ENCODE measurements at regions not wholly inside any gene's neighbourhood (a gene's known extent, or its start where the extent isn't known, plus 50 kb on each side); places are given as distances from the start of the nearest gene placed in this dataset.

GRCh38 chr11:70931430-70931829, 320.9 kb downstream of the SHANK2 start (continued):
- no peak for TF ChIP-seq ELF1 (IDR thresholded peaks at IDR 0.05; ENCODE audit: borderline replicate concordance, low read depth)

GRCh38 chr11:70933981-70934583, 318.3 kb downstream of the SHANK2 start:
- no peak overlapping the region for H3K4me2 ChIP-seq (ENCODE audit: low read length)
- H3K79me2 ChIP-seq (ENCODE audit: insufficient read depth, low read length) = no peaks in the 10 kb centered on the region
- H3K9me2 ChIP-seq (ENCODE audit: insufficient read depth) = no peaks in the 10 kb centered on the region
- ChIA-PET POLR2A (no interaction called here), CTCF (interaction anchor here (1.5 kb wide), 1 partner anchor 9 kb away, joined by 3 read pairs; no protein-coding TSS in a partner anchor), RAD21 (ENCODE audit: low non-redundant PET in 1 of 2, low total read pairs in 2 of 2, uncharacterized antibody in 2 of 2, unreplicated experiment in 2 of 2) (interaction anchor here in 1 of 2 experiments (0.7 kb wide), 1 partner anchor 115 kb away, joined by 3 read pairs; no protein-coding TSS in a partner anchor)
- H2AFZ ChIP-seq (ENCODE audit: low read depth, low read length, poor library complexity, severe bottlenecking) = no peak overlapping the region
- TF ChIP-seq POLR2AphosphoS5 (IDR thresholded peaks at IDR 0.05; ENCODE audit: low read depth, low read length) (no peak), ZFX (IDR thresholded peaks at IDR 0.05) (no peak), RAD21 (IDR thresholded peaks at IDR 0.05; ENCODE audit: low read depth) (no peak), TCF7L2 (IDR thresholded peaks at IDR 0.05; ENCODE audit: borderline replicate concordance, extremely low read depth, insufficient read depth, insufficient read length) (no peak), EZH2 (IDR thresholded peaks at IDR 0.05) (no peak)
- no peak overlapping the region for H3K27ac ChIP-seq (ENCODE audit: low read depth, low read length)
- intact Hi-C loops (cut with micrococcal nuclease) = no loop called here
- peaks cover 0 to 5% of the 10 kb centered on the region in 2 experiments; a peak in 2 of 4 replicates for H3K9me3 ChIP-seq (ENCODE audit: control insufficient read depth in 1 of 2, insufficient read depth in 1 of 2, low read depth in 1 of 2, low read length in 2 of 2)
- H3K27me3 ChIP-seq (ENCODE audit: insufficient read depth, low read length) = no peaks in the 10 kb centered on the region
- H3K36me3 ChIP-seq (ENCODE audit: control insufficient read depth in 1 of 2, insufficient read depth in 2 of 2, low read length in 2 of 2) = no peaks in the 10 kb centered on the region
- no peaks in the 10 kb centered on the region for H4K20me1 ChIP-seq (ENCODE audit: insufficient read depth)
- no peak for DNase-seq (ENCODE audit: low read depth, low spot score)
- no peak overlapping the region for H3K4me3 ChIP-seq (replicated peaks in 1 of 2; ENCODE audit: low read depth in 1 of 2, low read length in 2 of 2)
- no peak for ATAC-seq
- H3K9ac ChIP-seq (ENCODE audit: low read length) = no peak overlapping the region
- no TSS peak for BruUV-seq (replicated peaks)
- H3K4me1 ChIP-seq (ENCODE audit: control insufficient read depth in 1 of 2, insufficient read depth in 2 of 2, low read length in 2 of 2) = peaks cover 2 to 17% of the 10 kb centered on the region in 2 experiments; a peak in 2 of 4 replicates
